GM12873 (cell line): ENCODE measurements at regions not wholly inside any gene's neighbourhood (a gene's known extent, or its start where the extent isn't known, plus 50 kb on each side); places are given as distances from the start of the nearest gene placed in this dataset.

Source experiments
- CTCF ChIP-seq: IDR thresholded peaks from 2 replicates; pipeline ENCODE4 v1.5.1; 2012; ENCODE audit warnings: low read depth, mild to moderate bottlenecking, moderate library complexity, low read length, control low read depth; ENCODE audit not compliant: insufficient read depth; ENCODE audit errors: missing control alignments

- TF ChIP-seq CTCF = no peak
These were observed 216.2 kb downstream of the CD83 start for GRCh38 chr6:14333556-14334305.

GRCh38 chr6:14335071-14335470, 217.5 kb downstream of the CD83 start:
- no peak for TF ChIP-seq CTCF

- no peak for TF ChIP-seq CTCF
These were observed 219.6 kb downstream of the CD83 start for GRCh38 chr6:14337152-14337551.

GRCh38 chr6:14339172-14339571, 221.6 kb downstream of the CD83 start:
- TF ChIP-seq CTCF = no peak

GRCh38 chr6:14339711-14340584, 222.4 kb downstream of the CD83 start:
- TF ChIP-seq CTCF = no peak

GRCh38 chr6:14344486-14344885, 226.9 kb downstream of the CD83 start:
- no peak for TF ChIP-seq CTCF

GRCh38 chr6:14348389-14348788, 230.8 kb downstream of the CD83 start:
- no peak for TF ChIP-seq CTCF
